Parathyroid adenoma (tissue), 2 donors: ENCODE measurements at regions not wholly inside any gene's neighbourhood (a gene's known extent, or its start where the extent isn't known, plus 50 kb on each side); places are given as distances from the start of the nearest gene placed in this dataset.

ENCODE experiments used
- H2AFZ ChIP-seq: fragments of 300-600 bp; sonication (generic); one replicate; pipeline ENCODE4 v1.7.0; 2017; ENCODE audit warnings: antibody characterized with exemption, mild to moderate bottlenecking
- H3K27ac ChIP-seq: fragments of 300-600 bp; sonication (generic); one replicate; pipeline ENCODE4 v1.7.0; 2017
- H3K27me3 ChIP-seq: fragments of 300-600 bp; sonication (generic); one replicate; pipeline ENCODE4 v1.7.0; 2017; ENCODE audit warnings: low read length; ENCODE audit not compliant: control insufficient read depth, insufficient read depth
- H3K36me3 ChIP-seq: fragments of 300-600 bp; sonication (generic); one replicate; pipeline ENCODE4 v1.7.0; 2017; ENCODE audit warnings: low read length; ENCODE audit not compliant: control insufficient read depth, insufficient read depth
- H3K4me1 ChIP-seq: fragments of 300-600 bp; sonication (generic); one replicate; pipeline ENCODE4 v1.7.0; 2017; ENCODE audit warnings: control low read depth
- H3K4me2 ChIP-seq: fragments of 300-600 bp; sonication (generic); one replicate; pipeline ENCODE4 v1.7.0; 2017; ENCODE audit warnings: low read length
- H3K4me3 ChIP-seq: fragments of 300-600 bp; sonication (generic); one replicate; pipeline ENCODE4 v1.7.0; 2017; ENCODE audit warnings: low read depth, low read length
- H3K79me2 ChIP-seq: fragments of 300-600 bp; sonication (generic); one replicate; pipeline ENCODE4 v1.7.0; 2017; ENCODE audit warnings: control low read depth
- H3K9ac ChIP-seq: fragments of 300-600 bp; sonication (generic); one replicate; pipeline ENCODE4 v1.7.0; 2017; ENCODE audit warnings: mild to moderate bottlenecking
- H3K9me3 ChIP-seq: fragments of 300-600 bp; sonication (generic); one replicate; pipeline ENCODE4 v1.7.0; 2017; ENCODE audit warnings: low read length; ENCODE audit not compliant: control insufficient read depth
- CTCF ChIP-seq: fragments of 300-600 bp; sonication (generic); IDR thresholded peaks from one replicate; pipeline ENCODE4 v1.7.0; 2017; ENCODE audit warnings: antibody characterized with exemption, mild to moderate bottlenecking
- donor health status: primary hyperparathyroidism.

- Histone ChIP-seq H2AFZ (peak overlapping the region; percentile 64), H3K9ac (no peak overlapping the region), H3K79me2 (no peaks in the 10 kb centered on the region), H3K9me3 (no peaks in the 10 kb centered on the region), H3K27ac (peak overlapping the region; percentile 43), H3K4me2 (no peak overlapping the region), H3K27me3 (no peaks in the 10 kb centered on the region), H3K4me3 (peak overlapping the region; percentile 22), H3K36me3 (no peaks in the 10 kb centered on the region), H3K4me1 (peaks cover 10% of the 10 kb centered on the region)
- no peak for TF ChIP-seq CTCF
Observed at GRCh38 chr10:10362800-10363199, 654.9 kb upstream of the CELF2 start.

DNA sequence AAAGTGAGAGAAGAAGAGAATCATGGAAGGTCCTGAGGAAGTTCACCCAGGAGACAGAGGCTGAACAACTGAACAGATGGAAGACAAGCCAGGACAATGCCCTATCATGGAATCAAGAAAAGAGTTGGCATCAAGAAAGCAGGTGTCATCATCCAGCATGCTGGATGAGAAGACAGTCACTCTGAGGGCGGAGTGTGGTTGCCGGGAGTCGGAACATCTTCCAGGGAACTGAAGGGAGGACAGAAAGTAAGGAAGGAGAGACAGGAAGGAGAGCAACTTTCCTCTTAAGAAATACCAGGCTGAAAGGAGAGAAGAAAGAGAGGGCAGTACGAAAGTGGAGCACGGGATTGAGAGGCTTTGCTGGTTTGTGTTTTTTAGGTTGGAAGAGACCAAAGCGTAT lies 654.5 kb upstream of the CELF2 start:
- Histone ChIP-seq H3K4me2 (no peak overlapping the region), H3K4me3 (no peak overlapping the region), H3K79me2 (no peaks in the 10 kb centered on the region), H3K9me3 (no peaks in the 10 kb centered on the region), H3K4me1 (peaks cover 10% of the 10 kb centered on the region), H2AFZ (peak overlapping the region; percentile 64), H3K27ac (peak overlapping the region; percentile 43), H3K36me3 (no peaks in the 10 kb centered on the region), H3K9ac (no peak overlapping the region), H3K27me3 (no peaks in the 10 kb centered on the region)
- no peak for TF ChIP-seq CTCF

DNA sequence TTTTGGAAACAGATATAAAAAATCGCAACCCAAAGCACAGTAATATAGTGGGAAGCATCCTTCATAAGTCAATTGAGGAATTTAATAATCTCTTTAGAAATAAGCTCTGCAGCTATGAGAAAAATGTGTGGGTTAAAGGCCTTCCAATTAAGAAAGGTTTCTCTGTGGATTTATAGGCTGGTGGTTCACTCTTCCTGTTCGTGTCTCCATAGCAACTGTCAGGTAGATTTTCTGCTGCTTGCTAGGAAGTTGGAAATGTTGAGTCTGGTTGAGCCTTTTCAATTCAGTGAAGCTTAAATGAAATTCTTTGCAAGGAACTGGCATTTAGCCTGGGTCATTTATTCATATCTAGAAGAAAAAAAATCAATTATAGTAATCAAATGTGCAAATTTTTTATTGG lies 652.8 kb upstream of the CELF2 start:
- peaks cover 10% of the 10 kb centered on the region for H3K4me1 ChIP-seq
- no peaks in the 10 kb centered on the region for H3K27me3 ChIP-seq
- no peak overlapping the region for H2AFZ ChIP-seq
- H3K9ac ChIP-seq, result no peak overlapping the region
- no peak overlapping the region for H3K4me3 ChIP-seq
- no peak overlapping the region for H3K4me2 ChIP-seq
- no peak overlapping the region for H3K27ac ChIP-seq
- no peak for TF ChIP-seq CTCF
- H3K36me3 ChIP-seq, result no peaks in the 10 kb centered on the region
- no peaks in the 10 kb centered on the region for H3K79me2 ChIP-seq
- H3K9me3 ChIP-seq, result no peaks in the 10 kb centered on the region

GRCh38 chr10:10365676-10366075 lies 652.0 kb upstream of the CELF2 start:
- H3K4me2 ChIP-seq, result no peak overlapping the region
- no peaks in the 10 kb centered on the region for H3K9me3 ChIP-seq
- H3K4me1 ChIP-seq, result peaks cover 6% of the 10 kb centered on the region
- H3K9ac ChIP-seq, result no peak overlapping the region
- no peak overlapping the region for H3K27ac ChIP-seq
- H3K36me3 ChIP-seq, result no peaks in the 10 kb centered on the region
- no peak overlapping the region for H2AFZ ChIP-seq
- H3K79me2 ChIP-seq, result no peaks in the 10 kb centered on the region
- TF ChIP-seq CTCF, result no peak
- no peak overlapping the region for H3K4me3 ChIP-seq
- no peaks in the 10 kb centered on the region for H3K27me3 ChIP-seq

GRCh38 chr10:10366836-10367235 lies 650.8 kb upstream of the CELF2 start:
- Histone ChIP-seq H3K36me3 (no peaks in the 10 kb centered on the region), H3K79me2 (no peaks in the 10 kb centered on the region), H3K27ac (no peak overlapping the region), H3K4me1 (peaks cover 6% of the 10 kb centered on the region), H3K9me3 (no peaks in the 10 kb centered on the region), H3K9ac (no peak overlapping the region), H3K4me3 (no peak overlapping the region), H3K27me3 (no peaks in the 10 kb centered on the region), H3K4me2 (no peak overlapping the region), H2AFZ (no peak overlapping the region)
- TF ChIP-seq CTCF, result no peak
